GM18907 (cell line): ENCODE measurements at regions not wholly inside any gene's neighbourhood (a gene's known extent, or its start where the extent isn't known, plus 50 kb on each side); places are given as distances from the start of the nearest gene placed in this dataset.

Source experiments
- ATAC-seq: cut with Tn5 transposase; IDR thresholded peaks from one replicate; pipeline ENCODE4 v1.9.1; 2021; ENCODE audit warnings: mild to moderate bottlenecking, moderate library complexity; ENCODE audit not compliant: unreplicated experiment

DNA sequence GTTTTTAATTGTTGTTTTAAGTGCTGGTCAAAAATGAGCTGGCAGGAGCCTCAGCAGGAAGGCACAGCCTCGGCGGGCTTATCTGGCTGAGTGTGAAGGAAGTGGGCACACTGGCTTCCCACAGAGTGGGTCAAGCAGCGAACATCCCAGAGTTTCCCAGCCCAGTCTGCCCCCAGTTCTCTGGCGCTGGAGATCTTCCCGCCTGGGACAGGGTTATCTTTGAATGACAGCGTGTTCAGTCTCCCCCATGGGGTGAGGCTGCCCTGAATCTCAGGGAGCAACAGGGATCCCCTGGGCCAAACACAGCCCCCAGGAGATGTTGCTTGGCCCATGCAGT, 122.2 kb upstream of the PTPN1 start:
- ATAC-seq, result no peak

DNA sequence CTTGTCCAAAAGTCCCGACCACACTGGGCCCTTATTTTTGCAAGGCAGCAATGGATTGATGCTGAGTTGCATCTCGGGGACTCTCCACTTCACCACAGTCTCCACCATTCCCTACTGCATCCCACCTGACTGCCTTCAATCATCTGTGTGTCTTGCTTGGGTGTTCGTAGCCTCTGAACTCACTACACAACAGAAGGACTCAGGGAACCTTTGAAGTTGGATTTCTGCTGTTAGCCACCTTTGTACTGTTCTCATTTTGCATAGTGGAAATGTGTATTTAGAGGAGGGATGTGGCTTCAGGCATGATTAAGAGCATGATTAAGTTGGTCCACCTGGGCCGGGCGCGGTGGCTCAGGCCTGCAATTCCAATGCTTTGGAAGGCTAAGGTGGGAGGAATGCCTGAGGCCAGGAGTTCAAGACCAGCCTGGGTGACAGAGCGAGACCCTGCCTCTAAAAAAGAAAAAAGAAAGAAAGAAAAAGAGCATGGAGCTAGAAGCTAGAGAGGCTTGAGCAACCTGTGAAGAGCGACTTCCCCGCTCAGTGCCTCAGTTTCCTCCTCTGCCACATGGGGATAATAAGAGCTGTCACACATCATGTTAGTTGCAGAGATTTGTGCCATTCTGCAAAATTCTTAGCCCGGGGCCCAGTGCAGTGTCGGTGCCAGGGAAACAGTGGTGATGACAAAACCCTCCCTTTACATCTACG, 121.3 kb upstream of the PTPN1 start:
- no peak for ATAC-seq

DNA sequence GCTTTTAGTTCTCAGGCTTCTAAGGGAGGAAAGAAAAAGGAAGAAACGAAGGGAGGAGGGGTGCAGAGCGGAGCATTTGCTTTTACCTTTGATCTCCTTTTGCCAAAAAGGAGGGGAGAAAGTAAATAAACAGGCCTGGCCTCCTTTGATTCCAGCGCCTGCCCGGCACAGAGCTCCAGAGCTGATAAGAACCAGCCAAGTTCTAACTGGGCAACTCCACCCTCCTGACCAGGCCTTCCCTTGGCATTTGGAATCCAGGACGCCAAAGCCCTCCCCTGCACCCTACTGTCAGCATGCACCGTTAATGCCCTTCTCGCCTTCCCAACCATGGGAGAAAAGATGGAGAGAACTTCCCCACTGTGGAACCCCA, 120.8 kb upstream of the PTPN1 start:
- no peak for ATAC-seq

DNA sequence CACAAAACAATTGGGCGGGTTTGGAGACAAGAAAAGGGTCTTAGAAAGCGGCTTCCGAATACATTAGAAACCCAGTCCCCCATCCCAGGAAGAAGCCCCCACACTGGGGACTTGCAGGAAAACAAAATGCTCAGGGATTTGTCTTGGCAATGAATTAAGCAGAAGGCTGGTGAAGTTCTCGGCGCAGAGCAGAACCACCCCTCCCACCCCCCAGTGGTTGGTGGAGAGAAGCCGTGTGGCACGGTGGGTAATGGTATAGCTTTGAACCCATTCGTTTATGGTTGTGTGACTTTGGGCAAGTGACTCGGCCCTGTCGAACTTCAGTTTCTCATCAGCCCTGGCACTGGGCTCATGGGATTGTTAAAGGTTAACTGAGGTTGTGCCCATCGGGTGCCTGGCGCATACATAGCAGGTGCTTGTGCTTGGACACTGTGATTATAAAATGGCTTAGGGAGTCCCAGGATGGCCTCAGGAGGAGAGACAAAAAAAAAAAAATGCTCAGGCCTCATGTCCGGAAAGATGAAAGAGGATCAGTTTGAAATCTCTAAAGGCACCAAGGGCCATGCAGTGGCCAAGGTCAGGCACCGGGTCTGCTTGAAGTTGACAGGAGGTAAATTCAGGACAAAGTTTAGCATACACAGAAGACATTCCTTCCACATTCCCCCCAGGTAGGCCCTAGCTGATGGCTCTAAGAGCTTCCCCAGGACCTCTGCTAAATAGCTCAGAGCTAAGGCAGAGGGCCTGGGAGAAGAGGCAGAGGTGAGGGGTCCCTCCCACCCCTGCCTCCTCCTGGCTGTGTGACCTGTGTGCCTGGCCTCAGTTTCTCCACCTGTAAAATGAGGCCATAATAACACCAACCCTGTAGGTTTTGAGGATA, 120.1 kb upstream of the PTPN1 start:
- ATAC-seq, result no peak

DNA sequence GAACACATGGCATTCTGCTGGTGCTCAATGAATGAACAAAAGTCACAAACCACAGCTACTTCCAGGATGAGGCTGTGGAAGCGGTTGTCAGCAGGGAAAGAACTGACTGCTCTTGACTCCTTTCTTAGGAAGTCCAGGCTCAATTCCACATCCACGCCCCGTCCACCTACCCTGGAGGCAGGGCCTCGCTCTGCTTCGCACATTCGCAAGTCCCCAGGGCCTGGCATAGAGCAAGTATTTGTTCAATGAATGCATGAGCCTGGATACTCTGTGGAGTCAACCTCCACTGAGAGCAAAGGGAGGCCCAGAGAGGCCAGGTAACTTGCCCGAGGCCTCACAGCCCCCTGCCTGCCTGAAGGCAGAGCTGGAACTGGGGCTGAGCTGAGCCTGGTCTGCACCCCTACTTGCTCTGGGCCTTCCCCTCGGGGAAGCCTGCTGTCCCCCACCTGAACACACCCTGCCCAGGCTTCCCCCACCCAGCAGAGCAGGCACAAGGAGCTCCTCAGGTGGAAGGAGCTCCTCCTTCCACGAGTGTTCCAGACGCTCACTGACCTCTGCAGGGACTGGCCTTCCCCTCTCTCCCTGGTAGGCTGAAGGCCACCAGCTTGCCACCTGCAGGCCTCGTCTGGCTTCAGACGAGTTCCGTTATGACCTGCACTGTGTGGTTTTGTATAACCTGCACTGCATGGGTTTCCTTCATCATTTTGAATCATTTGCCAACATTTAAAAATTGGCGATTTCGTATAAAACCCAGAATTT, 119.3 kb upstream of the PTPN1 start:
- no peak for ATAC-seq

DNA sequence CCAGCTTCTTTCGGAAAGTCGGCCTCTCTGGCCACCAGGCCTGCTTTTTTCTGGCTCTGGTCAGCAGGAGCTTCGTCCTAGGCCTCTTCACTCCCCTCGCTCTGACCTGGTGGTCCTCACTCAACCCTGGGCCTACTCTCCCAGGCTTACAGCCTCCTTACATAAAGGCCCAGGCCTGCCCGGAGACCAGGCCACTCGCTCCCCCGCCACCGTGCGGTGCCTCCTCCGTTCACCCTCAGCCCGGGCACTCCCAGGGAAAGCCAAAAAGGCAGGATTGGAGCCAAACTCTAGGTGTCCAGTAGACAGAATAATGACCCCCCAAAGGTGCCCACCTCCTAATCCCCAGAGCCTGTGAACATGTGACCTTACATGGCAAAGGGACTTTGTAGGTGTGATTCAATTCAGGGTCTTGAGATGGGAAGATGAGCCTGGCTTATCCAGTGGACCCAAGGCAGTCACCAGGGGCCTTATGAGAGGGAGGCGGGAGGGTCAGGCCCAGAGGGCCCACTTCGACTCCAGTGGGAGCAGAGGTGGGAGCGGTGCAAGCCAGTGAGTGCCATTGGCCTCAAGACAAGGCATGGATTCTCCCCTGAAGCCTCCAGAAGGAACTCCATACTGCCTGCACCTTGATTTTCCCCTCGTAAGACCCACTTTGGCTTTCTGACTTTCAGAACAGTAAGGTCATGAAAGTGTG, 118.6 kb upstream of the PTPN1 start:
- ATAC-seq, result no peak

DNA sequence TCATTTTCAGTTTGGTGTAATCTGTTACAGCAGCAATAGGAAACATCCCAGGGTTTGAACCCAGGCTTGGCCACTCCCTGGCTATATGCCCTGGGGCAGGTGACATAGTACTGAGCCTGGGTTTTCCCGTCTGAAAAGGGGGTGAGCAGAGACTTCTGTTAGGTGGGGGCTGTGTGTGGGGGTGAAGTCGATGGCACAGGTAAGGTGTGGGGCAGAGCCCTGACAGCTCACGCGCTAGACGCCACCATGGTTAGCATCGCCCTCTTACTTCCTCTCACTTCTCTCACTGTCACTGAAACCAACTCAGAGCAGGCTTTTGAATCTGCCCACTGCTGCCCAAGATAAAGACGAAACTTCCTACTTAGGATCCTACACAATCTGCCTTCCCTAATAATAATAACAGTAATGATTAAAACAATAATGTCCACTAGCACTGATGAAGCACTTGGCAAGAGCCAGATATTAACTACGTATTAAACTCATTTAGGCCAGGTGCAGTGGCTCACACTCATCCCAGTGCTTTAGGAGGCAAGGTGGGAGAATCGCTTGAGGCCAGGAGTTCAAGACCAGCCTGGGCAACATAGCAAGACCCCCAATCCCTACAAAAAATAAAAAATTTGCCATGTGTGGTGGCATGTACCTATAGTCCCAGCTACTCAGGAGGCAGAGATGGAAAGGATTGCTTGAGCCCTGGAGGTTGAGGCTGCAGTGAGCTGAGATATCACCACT, 117.9 kb upstream of the PTPN1 start:
- no peak for ATAC-seq

DNA sequence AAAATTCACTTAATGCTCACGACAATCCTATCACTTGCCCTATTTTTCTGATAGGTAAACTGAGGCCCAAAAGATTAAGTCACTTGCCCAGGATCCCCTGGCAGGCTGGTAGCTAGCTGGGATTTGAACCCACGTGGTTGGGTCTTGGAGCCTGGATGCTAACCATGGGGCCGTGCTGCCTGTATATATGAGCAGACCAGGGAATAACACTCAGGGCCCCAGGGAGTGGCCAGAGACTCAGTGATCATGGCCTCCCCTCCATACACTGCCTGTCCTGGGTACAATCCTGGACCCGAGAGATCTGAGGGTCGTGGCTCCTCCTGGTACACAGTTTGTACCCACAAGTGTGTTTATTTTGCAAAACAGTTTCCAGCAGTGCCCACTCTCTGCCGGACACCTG, 116.9 kb upstream of the PTPN1 start:
- no peak for ATAC-seq

DNA sequence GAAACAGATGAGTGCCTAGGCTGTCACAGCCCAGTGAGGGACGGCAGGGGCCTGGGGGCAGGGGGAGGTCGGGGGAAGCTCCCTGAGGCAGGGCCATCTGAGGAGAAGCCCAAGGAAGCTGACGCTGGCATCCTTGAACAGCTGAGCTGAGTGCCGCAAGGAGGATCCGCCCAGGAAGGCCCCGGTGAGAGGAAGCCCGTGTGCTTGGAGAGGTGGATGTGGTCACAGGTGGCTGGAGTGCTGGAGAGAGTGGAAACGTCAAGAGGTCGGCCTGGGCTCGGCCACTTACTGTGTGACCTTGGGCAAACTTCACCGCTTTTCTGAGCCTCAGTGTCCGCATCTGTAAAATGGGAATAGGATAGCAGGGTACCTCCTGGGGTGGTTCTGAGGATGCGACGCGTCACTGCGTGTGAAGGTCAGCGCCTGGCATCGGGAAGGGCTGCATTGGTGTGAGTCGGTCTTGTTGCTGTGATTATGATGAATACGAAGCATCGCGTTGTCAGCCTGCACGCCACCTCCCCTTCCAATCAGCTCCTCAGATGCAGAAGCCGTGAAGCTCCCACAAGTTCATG, 116.1 kb upstream of the PTPN1 start:
- no peak for ATAC-seq

DNA sequence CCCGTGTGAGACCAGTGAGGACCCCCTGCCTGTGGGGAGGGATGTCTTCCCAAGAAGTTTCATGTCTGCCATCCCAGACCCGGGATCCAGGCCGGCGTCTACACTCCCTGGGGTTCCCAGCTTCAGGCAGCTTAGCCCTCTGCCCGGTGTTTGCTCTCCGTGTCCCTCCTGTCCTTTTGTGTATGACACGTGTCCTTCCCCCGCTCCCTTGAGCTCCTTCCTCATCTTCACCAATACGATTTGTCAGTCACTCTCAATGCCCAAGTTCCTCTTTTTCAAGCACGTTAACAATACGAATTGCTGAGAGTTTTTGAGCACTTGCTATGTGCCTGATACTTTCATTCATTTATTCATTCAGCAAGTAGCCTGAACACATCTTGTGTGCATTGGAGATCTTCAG, 115.6 kb upstream of the PTPN1 start:
- no peak for ATAC-seq

DNA sequence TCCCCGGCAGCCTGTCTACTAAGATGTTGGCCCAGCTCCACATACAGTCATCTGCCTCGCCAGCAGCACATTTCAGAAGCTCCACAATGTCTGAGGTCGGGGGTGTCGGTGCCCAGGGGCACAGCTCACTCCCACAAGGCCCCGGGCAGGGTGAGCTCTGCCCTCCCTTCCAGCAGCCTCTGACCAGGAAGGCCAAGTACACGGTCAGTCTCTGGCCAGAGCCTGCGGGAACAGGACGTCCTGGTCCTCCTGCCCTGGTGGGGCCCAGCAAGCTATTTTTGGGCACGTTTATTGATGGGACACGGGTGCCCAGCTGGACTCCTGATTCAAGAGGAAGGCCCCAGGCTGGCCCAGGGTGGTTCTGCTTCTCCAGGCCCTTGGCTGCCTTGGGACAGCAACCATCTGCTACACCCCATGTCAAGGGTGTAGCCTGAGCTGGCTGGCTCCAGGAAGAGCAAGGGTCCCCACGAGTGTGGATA, 114.9 kb upstream of the PTPN1 start:
- ATAC-seq, result no peak

DNA sequence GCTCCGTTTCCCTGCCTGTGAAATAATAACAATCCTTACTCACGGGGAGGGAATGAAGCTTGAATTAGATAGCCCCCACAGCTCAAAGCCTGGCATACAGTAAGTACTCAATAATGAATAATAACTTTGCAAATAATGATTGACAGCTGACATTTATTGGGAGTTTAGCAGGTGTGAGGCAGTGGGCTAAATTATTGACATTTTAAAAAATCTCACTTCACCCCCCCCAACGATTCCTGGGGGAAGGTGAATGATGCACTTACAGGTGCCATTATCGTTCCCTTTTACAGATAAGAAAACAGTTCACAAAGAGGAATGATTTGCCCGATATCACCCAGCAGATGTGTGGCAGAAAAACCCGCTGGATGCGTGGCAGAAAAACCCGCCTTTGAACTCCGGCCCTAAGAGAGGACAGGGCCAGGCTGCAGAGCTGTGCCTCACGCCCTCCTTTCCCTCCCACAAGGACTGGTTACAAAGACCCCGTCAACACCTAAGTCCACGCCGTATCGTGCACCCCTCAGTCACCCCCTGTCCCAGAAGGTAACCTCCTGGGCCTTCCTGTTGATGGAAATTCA, 114.2 kb upstream of the PTPN1 start:
- ATAC-seq, result no peak

DNA sequence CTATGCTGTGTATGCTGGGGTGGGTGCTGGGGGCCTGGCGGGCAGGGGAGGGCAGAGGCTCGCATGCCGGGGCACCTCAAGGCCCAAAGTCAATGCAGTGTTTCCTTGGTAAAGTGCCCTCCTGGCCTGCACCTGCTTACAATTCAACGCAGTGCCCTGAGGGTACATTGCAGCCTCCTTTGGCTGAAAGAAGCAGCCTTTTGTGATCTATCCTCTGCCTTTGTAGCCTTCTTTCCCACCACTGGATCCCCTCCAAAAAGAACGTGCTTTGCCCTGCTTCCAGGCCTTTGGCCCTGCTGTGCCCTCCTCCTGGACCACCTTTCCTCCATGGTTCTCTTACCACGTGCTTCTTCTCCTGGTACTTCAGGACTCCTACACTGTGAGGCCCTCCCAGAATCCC, 113.6 kb upstream of the PTPN1 start:
- ATAC-seq, result no peak

DNA sequence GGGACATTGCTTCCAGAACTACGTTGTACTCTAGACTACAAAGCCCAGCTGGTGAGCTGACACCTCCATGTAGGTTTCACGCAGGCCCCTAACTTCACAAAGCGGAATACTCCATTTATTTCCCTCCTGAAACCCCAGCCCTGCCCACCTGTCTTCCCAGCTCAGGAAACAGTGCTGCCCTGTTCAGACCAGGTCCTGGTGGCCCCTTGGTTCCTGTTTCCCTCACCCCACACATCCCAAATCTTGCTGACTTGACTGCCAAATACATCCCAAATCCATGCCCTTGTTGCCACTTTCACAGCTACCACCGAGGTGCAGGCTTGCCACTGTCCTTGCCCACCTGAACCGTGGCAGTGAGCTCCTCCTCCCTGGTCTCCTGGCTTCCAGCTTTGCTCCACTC, 113.1 kb upstream of the PTPN1 start:
- no peak for ATAC-seq

DNA sequence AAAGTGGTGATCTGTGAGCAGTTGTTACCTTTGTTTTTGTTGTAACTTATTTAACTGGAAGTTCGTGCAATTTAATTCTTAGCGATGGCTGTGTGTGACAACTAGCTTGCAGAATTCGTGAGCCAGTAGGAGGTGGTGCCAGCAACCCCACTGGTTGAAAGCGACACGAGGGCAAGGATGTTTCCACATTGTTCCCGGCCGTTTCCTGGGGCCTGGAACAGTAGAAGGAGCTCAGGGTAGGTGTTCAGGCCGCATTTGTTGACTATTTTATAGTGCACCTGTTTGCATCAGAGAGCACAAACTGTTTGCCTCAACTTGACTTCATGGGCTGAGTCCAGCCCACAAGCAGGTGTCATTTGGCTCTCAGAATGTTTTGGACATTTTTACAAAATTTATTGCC, 112.1 kb upstream of the PTPN1 start:
- no peak for ATAC-seq

DNA sequence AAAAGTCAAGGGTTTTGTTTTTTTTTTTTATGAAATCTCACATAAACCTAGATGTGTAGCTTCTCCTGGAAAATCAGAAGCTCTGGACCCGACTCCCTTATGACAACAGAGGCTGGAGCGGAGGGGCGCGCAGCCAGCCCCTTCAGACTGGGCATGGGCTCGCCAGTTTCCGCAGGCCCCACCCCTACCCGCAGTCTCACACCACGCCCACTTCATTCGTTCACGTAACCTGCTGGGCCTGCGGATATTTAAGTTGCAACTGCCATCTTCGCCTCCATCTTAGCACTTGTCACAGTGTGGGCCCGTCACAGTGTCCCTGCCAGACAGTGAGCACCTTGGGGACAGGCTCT, 111.7 kb upstream of the PTPN1 start:
- no peak for ATAC-seq

DNA sequence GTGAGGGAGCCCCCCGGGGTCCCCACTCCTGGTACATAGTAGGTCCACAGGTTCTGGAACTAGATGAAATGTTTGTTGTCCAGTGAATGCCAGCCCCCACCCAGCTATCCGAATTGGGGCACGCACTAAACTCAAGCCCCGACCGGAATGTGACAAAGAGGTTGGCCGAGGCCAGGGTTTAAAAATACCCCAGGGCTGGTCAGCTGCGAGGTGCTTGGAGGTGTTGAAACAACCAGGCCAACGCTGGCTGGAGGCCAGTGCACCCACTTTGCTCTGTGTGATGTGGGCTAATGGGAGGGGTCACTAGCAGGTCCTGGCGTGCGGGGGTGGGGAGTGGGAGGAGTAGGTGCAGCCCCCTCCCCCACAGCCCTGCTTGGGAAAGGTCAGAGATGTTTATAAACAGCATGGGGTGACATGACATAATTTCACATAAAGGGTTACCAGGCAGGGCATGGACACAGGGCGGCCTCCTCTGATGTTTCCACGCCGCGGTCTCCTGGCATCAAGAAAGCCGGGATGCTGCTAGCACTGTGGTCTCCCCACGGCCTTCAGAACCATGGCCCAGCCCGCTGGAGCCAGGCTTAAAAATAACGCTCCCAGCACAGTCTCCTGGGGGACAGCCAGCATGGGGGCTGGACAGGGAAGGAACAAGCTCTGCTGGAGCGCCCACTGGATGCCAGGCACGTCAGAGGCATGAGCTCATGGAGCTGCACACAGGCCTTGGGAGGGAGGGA, 111.2 kb upstream of the PTPN1 start:
- ATAC-seq, result no peak

DNA sequence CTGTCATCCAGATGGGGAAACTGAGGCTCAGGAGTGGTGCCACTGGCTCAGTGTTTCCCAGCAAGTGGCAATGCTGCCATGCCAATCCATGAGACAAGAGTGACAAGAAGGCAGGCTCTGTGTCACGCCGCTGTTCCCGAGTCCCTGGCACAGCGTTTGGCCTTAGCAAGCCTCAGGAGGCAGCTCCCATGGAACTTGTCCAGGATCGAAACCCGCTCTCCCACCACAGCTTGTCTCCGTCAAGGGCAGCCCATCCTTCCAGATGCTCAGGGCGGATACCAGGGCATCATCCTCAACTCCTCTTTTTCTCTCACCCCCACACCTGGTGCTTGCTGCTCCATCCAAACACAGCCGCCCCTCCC, 110.6 kb upstream of the PTPN1 start:
- no peak for ATAC-seq

DNA sequence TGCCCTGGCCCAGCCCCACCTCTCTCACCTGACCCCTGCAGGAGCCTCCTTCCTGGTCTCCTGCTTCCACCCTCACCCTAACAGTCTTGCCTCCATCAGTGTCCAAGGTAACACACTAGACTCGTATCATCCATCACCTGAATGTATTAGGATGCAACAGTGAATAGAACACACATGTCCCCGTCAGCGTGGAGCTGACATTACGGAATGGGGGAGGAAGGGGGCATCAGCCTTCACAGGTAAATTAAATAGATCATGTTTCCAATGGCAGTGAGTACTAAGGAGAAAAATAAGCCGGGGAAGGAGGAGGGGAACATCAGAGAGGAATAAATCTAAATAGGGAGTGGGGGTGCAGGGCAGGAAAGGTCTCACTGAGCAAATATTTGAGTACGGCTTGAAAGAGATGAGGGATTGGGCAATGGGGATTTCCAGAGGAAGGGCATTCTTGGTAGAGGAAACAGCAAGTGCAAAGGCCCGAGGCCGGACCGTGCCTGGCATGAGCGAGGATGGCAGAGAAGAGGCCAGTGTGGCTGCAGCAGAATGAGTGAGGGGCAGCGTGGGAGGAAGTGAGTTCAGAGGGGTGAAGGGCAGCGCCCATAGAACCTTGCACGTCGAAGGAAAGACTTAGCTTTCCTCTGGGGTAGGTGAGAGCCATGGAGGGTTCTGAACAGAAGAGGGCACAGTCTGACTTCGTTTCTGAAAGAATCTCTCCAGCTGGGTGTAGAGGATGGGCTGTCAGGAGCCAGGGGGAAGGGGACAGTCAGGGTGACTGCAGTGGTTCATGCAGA, 110.1 kb upstream of the PTPN1 start:
- ATAC-seq, result no peak
